GM04504 (cell line): ENCODE measurements at regions not wholly inside any gene's neighbourhood (a gene's known extent, or its start where the extent isn't known, plus 50 kb on each side); places are given as distances from the start of the nearest gene placed in this dataset.

ENCODE experiments used
- DNase-seq: peaks from one replicate; pipeline ENCODE4 v3.0.0-alpha.2; 2012; ENCODE audit warnings: low read depth

DNA sequence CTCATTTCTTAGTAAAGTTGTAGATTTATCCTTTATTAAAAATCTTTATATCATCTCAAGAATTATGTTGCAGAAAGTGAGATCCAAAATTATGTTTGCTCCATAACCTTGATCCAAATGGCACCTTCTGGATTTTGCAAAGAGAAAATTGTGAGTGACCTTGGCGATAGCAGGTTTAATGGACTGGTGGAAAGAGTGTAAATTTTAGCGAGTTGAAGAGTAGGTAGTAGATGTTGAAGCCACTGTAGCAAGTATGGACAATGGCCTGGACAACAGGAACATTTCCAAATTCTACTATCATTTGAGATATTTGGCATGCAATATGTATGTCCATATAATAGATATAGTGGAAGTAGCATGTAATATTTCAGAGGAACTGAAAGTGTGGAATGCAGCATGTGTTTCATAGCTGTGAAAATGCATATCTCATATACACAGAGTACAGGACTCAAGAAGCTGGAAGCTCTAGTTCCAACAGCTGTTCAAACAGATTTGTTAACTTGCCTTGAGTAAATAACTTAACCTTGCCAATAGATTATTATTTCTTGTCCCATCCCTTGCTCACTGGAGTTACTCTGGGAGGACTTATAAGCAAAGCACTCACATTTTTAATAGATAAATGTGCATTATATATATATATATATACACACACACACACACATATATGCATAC, 152.5 kb upstream of the TLL1 start:
- no peak for DNase-seq

- no peak for DNase-seq
Observed at GRCh38 chr4:165721815-165722214, 151.2 kb upstream of the TLL1 start.

GRCh38 chr4:165723051-165723795, 149.8 kb upstream of the TLL1 start:
- DNase-seq = no peak

DNA sequence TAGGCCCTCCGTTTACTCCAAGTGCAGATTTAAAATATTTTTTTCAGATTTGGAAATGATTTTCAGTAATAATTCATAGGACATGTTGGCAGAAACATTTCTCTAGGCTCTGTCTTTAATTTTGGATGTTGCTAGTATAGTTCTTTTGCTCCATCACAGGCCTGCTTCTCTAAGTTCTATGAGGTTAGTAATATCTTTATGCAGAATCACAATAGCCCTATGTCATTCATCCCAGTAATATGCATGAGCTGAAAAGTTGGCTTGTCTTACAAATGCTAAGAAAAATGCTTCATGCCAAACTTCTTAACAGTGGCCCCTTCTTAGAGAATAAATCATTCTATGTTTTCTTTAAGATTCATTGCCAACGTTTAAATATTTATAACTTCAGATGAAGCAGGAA, 148.3 kb upstream of the TLL1 start:
- DNase-seq = no peak

GRCh38 chr4:165725352-165725751, 147.7 kb upstream of the TLL1 start:
- DNase-seq = no peak

- DNase-seq = no peak
Observed at GRCh38 chr4:165726831-165727230, 146.2 kb upstream of the TLL1 start.

- DNase-seq = no peak
Observed at GRCh38 chr4:165737309-165737972, 135.6 kb upstream of the TLL1 start.

- no peak for DNase-seq
Observed at GRCh38 chr4:165738571-165738970, 134.5 kb upstream of the TLL1 start.

DNA sequence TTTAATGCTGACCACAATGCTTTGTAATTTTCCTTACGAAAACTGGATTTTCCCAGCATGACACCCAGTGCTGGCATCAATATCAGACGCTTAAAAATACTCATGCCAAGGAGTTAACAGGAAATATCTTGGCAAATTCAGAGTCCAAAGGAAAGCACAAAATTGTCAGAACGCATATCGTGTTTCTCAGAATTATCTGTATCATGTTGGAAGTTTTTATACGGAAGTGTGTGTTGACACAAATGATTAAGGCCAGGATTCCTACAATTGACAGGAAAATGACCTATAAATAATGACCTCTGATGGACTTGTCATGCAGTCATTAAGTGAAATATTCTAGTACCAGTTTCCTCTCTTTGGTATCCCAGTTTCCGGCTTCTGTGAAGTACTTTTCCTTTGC, 132.1 kb upstream of the TLL1 start:
- no peak for DNase-seq

GRCh38 chr4:165743422-165743821, 129.6 kb upstream of the TLL1 start:
- DNase-seq = no peak

DNA sequence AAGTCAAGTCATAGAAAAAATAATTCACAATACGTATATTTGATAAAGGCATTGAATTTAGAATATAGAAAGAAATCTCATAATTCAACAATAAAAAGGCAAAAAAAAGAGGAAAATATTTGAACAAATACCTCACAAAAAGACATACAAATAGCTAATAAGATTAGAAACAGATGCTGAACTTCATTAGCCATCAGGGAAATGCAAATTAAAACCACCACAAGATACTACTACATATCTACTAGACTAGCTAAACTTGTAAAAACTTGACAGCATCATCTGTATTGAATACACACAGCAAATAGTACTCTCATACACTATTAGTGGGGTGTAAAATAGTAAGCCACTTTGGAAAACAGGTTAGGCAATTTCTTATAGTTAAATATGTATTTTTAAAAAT, 128.7 kb upstream of the TLL1 start:
- DNase-seq = no peak

DNA sequence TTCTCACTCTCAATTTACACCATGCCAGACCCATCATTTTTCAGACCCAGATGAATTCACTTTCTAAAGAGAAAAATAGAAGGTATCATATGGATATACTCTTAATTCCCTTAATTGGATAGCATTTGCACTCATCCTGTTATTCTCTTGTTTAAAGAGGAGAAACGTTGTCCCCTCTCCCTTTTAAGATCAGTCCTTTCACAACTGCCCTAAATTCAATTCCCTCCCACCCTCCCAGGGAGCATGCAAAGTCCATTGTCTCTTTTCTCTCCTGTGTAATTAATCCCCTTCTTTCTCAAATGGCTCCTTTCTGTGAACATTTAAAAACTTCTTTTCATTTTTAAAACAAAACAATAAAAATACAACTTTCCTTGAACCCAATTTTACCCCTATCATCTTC, 124.7 kb upstream of the TLL1 start:
- DNase-seq = no peak

DNA sequence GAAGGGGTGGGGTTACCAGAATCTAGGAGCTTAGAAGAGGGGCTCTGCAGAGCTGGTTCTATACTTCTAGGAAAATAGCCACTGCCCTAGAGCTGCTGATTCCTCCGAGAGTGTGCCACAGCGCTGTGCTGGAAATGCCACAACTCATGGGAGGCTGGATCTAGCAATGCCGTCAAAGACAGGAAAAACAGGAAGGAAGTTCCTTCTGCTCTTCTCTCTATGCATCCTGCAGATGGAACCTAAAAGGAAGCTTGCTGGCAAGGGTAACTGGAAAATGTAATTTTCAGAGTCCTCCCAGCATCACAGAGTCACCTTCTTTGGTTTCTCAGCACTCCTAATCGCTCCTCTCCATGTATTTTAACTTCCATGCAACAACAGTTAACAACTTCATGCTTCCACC, 121.2 kb upstream of the TLL1 start:
- DNase-seq = no peak

DNA sequence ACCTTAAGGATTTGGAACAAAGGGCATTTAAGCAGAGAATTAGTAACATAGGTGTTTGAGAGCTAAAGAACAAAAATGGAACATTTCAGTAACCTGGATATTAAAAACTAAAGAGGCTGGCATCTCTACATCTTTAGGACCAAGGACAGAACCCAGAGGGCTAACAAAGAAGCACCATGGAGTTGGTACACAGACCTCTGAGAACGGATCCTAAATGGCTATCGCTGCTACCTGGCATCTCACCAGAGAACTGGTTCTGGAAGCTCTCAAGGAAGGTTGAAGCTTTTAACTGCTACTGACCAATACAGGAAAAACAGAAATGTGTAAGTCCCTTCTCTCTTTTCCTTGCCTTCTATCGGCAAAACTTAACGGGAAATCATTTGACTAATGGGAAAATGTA, 118.4 kb upstream of the TLL1 start:
- DNase-seq = no peak

DNA sequence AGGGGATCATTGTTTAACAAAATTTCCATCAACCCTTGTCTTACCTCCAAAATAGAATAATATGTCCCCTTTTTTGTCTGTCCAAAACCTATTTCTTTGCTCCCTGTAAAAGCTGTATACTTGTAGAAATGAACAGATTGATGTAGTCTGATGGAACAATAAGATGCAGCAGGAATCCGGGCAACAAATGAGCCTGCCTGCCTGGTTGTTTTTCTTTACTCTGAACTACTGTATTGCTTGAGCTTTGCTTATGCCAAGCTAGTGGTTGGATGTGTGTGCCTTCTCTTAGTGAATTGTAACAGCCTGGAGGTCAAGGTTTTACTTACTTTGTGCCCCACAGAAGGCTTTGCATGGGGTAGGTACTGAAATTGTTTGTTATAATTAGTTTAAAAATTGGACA, 116.2 kb upstream of the TLL1 start:
- DNase-seq = no peak

- no peak for DNase-seq
Observed at GRCh38 chr4:165757451-165757850, 115.6 kb upstream of the TLL1 start.

DNA sequence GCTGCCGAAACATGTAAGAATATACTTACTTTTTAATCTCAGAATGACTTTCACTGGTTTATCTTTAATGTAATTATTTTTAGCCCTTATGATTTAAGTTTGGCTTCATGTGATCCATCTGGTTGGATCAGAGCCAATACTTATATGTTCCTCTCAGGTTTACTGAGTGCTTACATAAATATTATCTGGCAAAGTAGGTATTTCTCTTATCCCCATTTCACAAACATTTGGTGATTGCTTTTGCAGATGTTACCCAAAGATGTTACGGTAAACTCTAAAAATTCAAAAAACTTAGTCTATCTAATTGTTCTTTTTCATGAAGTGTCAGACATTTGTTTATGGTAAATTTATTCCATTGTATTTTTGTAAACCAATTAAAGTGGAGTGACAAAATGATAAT, 115.0 kb upstream of the TLL1 start:
- no peak for DNase-seq

DNA sequence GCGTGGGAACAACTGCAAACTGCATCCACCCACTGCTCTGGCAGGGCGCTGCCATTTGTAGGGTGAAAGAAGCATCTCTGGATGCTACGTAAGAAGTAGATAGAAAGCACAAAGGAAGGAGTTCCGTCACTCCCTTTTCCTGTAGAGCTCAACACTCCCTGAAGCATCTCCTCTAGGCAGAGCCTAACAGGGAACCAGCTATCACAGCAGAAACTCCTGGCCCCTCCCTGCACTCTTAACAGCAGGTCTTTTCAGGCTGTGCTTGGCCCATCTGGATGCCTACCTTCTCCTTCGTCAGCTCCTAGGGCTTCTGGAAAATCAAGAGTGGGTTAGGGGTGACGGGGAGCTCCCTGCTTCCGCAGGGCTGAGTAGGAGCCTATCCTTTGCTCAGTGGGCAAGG, 112.9 kb upstream of the TLL1 start:
- no peak for DNase-seq

DNA sequence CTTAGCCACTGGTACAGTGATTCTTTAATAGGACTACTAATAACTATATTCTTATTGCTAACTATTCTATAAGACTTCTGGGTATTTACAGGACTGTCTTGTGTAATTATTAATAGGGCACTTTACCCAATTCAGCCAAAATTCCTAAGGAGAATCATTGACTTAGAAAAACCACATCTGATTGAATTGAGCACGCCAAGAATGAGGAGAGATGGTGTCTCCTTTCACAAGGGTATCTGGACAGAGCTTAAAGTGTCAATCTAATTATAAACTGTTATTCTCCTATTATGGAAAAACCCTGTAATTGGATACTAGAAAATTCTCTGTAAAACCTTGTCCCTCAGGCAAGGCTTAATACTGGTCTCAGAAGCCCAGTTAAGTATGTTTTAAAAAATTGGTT, 111.1 kb upstream of the TLL1 start:
- no peak for DNase-seq

- no peak for DNase-seq
Observed at GRCh38 chr4:165763640-165764039, 109.4 kb upstream of the TLL1 start.

GRCh38 chr4:165765053-165765452, 108.0 kb upstream of the TLL1 start:
- no peak for DNase-seq

DNA sequence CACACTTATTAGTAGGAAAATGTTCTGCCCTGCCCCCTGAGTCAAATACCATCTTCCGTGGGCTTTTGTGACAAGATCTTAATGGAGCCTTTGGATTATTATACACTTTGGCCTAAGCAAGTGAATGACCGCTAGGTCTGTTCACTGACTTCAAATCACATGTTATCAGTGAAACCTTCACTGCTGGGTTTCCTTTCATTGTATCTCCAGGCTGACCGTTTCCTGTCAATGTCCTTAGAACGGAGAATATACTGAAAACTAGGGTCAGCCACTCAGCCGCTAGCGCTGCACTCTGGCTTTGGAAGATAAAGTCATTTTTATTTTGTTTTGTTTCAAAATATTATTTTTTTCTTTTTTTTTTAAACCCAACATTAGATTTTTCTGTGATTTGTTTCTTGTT, 107.0 kb upstream of the TLL1 start:
- no peak for DNase-seq

DNA sequence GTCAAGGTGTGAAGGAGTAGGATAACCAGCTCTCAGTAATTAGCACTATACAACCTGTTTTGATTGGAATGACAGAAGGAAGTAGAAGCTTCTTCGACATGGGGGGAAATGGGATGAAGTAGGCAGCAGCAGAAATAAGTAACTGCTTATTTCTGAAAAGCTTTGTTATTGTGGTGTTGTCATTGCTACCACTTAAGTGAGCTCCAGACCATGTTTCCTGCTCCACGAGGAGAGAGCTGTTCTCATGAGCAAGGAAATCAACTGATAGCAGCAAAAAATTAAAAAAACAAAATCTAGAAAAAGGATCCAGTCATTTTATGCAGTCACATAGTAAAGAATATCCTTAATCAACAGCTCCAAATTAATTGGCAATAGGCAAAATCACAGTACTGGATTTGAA, 106.1 kb upstream of the TLL1 start:
- DNase-seq = no peak

- no peak for DNase-seq
Observed at GRCh38 chr4:165767671-165768070, 105.4 kb upstream of the TLL1 start.
